ENCODE measurements at regions not wholly inside any gene's neighbourhood (a gene's known extent, or its start where the extent isn't known, plus 50 kb on each side); places are given as distances from the start of the nearest gene placed in this dataset.

- no peak for DNase-seq (ENCODE audit: low read depth)
Observed at GRCh38 chrX:10393241-10393640, 227.1 kb downstream of the MID1 start.

GRCh38 chrX:10393899-10394298 is 226.5 kb downstream of the MID1 start:
- DNase-seq (ENCODE audit: low read depth): no peak

- no peak for DNase-seq (ENCODE audit: low read depth)
Observed at GRCh38 chrX:10395179-10395578, 225.2 kb downstream of the MID1 start.
